MM.1S (cell line): ENCODE measurements at regions not wholly inside any gene's neighbourhood (a gene's known extent, or its start where the extent isn't known, plus 50 kb on each side); places are given as distances from the start of the nearest gene placed in this dataset.

Source experiments
- DNase-seq: peaks from one replicate; pipeline ENCODE4 v3.0.0-alpha.2; 2015
- H2AFZ ChIP-seq: fragments of 300-600 bp; sonication (generic); 2 replicates; pipeline ENCODE4 v1.6.0; 2016; ENCODE audit warnings: antibody characterized with exemption, low read length
- H3F3A ChIP-seq: fragments of 300-600 bp; sonication (generic); 2 replicates; pipeline ENCODE4 v1.6.1; 2016; ENCODE audit warnings: mild to moderate bottlenecking, antibody characterized with exemption, low read length, moderate library complexity, mixed read lengths; ENCODE audit not compliant: insufficient read depth
- H3K27ac ChIP-seq: fragments of 300-600 bp; sonication (generic); 2 replicates; pipeline ENCODE4 v1.5.1; 2016; ENCODE audit warnings: mild to moderate bottlenecking, low read length
- H3K27me3 ChIP-seq: fragments of 300-600 bp; sonication (generic); replicated peaks from 2 replicates; pipeline ENCODE4 v1.6.0; 2016; ENCODE audit warnings: low read length; ENCODE audit not compliant: insufficient read depth
- H3K36me3 ChIP-seq: fragments of 300-600 bp; sonication (generic); replicated peaks from 2 replicates; pipeline ENCODE4 v1.6.1; 2016; ENCODE audit warnings: mild to moderate bottlenecking, low read length, mixed read lengths; ENCODE audit not compliant: insufficient read depth
- H3K4me1 ChIP-seq: fragments of 300-600 bp; sonication (generic); 2 replicates; pipeline ENCODE4 v1.6.1; 2016; ENCODE audit warnings: low read length, mixed read lengths
- H3K4me2 ChIP-seq: fragments of 300-600 bp; sonication (generic); 2 replicates; pipeline ENCODE4 v1.6.0; 2016; ENCODE audit warnings: low read depth, low read length
- H3K4me3 ChIP-seq: fragments of 300-600 bp; sonication (generic); 2 replicates; pipeline ENCODE4 v1.5.1; 2016; ENCODE audit warnings: low read length, mixed read lengths
- H3K79me2 ChIP-seq: fragments of 300-600 bp; sonication (generic); 2 replicates; pipeline ENCODE4 v1.6.1; 2016; ENCODE audit warnings: mixed run types, low read length, mixed read lengths
- H3K9ac ChIP-seq: fragments of 300-600 bp; sonication (generic); 2 replicates; pipeline ENCODE4 v1.6.1; 2016; ENCODE audit warnings: low read length, mixed read lengths
- H3K9me2 ChIP-seq: fragments of 300-600 bp; sonication (generic); replicated peaks from 2 replicates; pipeline ENCODE4 v1.6.1; 2016; ENCODE audit warnings: mild to moderate bottlenecking, low read length, mixed read lengths; ENCODE audit not compliant: insufficient read depth
- H3K9me3 ChIP-seq: fragments of 300-600 bp; sonication (generic); replicated peaks from 2 replicates; pipeline ENCODE4 v1.6.1; 2016; ENCODE audit warnings: mild to moderate bottlenecking, low read length, mixed read lengths; ENCODE audit not compliant: insufficient read depth
- H4K20me1 ChIP-seq: fragments of 300-600 bp; sonication (generic); 2 replicates; pipeline ENCODE4 v1.6.1; 2016; ENCODE audit warnings: mild to moderate bottlenecking, low read length, moderate library complexity, mixed read lengths; ENCODE audit not compliant: insufficient read depth
- CTCF ChIP-seq: fragments of 300-600 bp; sonication (generic); IDR thresholded peaks from 2 replicates; pipeline ENCODE4 v1.5.1; 2016; ENCODE audit warnings: antibody characterized with exemption, low read length, mixed read lengths
- EZH2 ChIP-seq: fragments of 300-600 bp; sonication (generic); optimal IDR thresholded peaks from 2 replicates; pipeline ENCODE3; 2017; ENCODE audit warnings: low read depth, mild to moderate bottlenecking, antibody characterized with exemption, low read length, mixed read lengths
- EZH2phosphoT487 ChIP-seq: fragments of 300-600 bp; sonication (generic); IDR thresholded peaks from 2 replicates; pipeline ENCODE4 v1.6.1; 2018; ENCODE audit warnings: antibody characterized with exemption, low read length

- no peaks in the 10 kb centered on the region for H3K9me3 ChIP-seq
- TF ChIP-seq EZH2, result no peak
- TF ChIP-seq CTCF, result no peak
- H3K79me2 ChIP-seq, result no peaks in the 10 kb centered on the region
- H2AFZ ChIP-seq, result no peak overlapping the region
- no peaks in the 10 kb centered on the region for H3F3A ChIP-seq
- H3K9ac ChIP-seq, result no peak overlapping the region
- no peak overlapping the region for H3K27ac ChIP-seq
- H4K20me1 ChIP-seq, result no peaks in the 10 kb centered on the region
- no peak overlapping the region for H3K4me2 ChIP-seq
- no peak for DNase-seq
- H3K4me1 ChIP-seq, result no peaks in the 10 kb centered on the region
- no peak overlapping the region for H3K4me3 ChIP-seq
- no peaks in the 10 kb centered on the region for H3K36me3 ChIP-seq
- H3K27me3 ChIP-seq, result no peaks in the 10 kb centered on the region
- no peaks in the 10 kb centered on the region for H3K9me2 ChIP-seq
Observed at GRCh38 chr13:47519626-47520025, 481.4 kb downstream of the SUCLA2 start.

GRCh38 chr13:47518530-47518929 is 482.5 kb downstream of the SUCLA2 start:
- DNase-seq, result no peak
- Histone ChIP-seq H3K4me1 (no peaks in the 10 kb centered on the region), H3K9ac (no peak overlapping the region), H3K27ac (no peak overlapping the region), H3K4me2 (no peak overlapping the region), H3K4me3 (no peak overlapping the region), H3K9me3 (no peaks in the 10 kb centered on the region), H3K79me2 (no peaks in the 10 kb centered on the region), H3K9me2 (no peaks in the 10 kb centered on the region), H3F3A (no peaks in the 10 kb centered on the region), H3K36me3 (no peaks in the 10 kb centered on the region), H2AFZ (no peak overlapping the region), H4K20me1 (no peaks in the 10 kb centered on the region), H3K27me3 (no peaks in the 10 kb centered on the region)
- TF ChIP-seq EZH2phosphoT487, result no peak
- TF ChIP-seq EZH2, result no peak
- TF ChIP-seq CTCF, result no peak

DNA sequence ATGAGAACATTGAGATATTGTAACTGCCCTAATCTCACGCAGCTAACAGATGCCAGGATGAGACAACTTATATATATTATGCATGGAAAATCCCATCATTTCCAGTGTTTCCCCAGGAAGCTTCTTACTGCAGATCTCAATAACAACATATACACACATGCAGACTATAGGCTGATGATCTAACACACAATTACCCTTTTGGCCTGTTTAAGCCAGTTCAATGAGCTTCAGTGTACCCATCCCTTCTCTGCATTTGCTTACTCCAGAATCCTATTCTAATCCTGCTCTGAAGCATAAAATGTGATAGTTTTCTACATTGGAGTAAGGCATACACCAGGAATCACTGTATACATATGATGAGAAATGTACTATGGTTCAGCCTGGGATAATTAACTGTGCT is 489.4 kb downstream of the SUCLA2 start:
- no peak overlapping the region for H3K4me2 ChIP-seq
- no peak overlapping the region for H3K27ac ChIP-seq
- no peaks in the 10 kb centered on the region for H3K4me1 ChIP-seq
- H2AFZ ChIP-seq, result no peak overlapping the region
- no peaks in the 10 kb centered on the region for H3K79me2 ChIP-seq
- H3K4me3 ChIP-seq, result no peak overlapping the region
- H3K9me2 ChIP-seq, result no peaks in the 10 kb centered on the region
- no peaks in the 10 kb centered on the region for H3K27me3 ChIP-seq
- TF ChIP-seq EZH2phosphoT487 (no peak), CTCF (no peak), EZH2 (no peak)
- DNase-seq, result no peak
- no peaks in the 10 kb centered on the region for H3K36me3 ChIP-seq
- no peak overlapping the region for H3K9ac ChIP-seq
- no peaks in the 10 kb centered on the region for H3K9me3 ChIP-seq
- no peaks in the 10 kb centered on the region for H3F3A ChIP-seq
- no peaks in the 10 kb centered on the region for H4K20me1 ChIP-seq
